Panc1 (cell line): ENCODE measurements at regions not wholly inside any gene's neighbourhood (a gene's known extent, or its start where the extent isn't known, plus 50 kb on each side); places are given as distances from the start of the nearest gene placed in this dataset.

Experiments used
- ATAC-seq: fragments of 200-7000 bp; cut with Tn5 transposase; 2 replicates; pipeline ENCODE4 v1.9.1; 2020; ENCODE audit warnings: mild to moderate bottlenecking, moderate library complexity
- BruUV-seq: library from RNA; stranded (reverse); fragments of 400-500 nt; replicated peaks from 2 replicates; lab custom pipeline; 2021; lab: Mats Ljungman, UMichigan
- CTCF ChIA-PET: fragments of 300-600 bp; sonication (Branson Sonifier 250); formaldehyde crosslinking; loops from one replicate; lab custom pipeline; 2022; ENCODE audit warnings: antibody characterized with exemption; lab: Charles Lee
- POLR2A ChIA-PET: fragments of 300-600 bp; sonication (Branson Sonifier 250); formaldehyde crosslinking; loops from one replicate; lab custom pipeline; 2022; ENCODE audit warnings: antibody characterized with exemption; lab: Charles Lee
- DNase-seq: peaks from one replicate; pipeline ENCODE4 v3.0.0-alpha.2; 2010; ENCODE audit warnings: low read depth, low spot score
- H3K27ac ChIP-seq: 2 replicates; pipeline ENCODE4 v1.5.1; 2011; ENCODE audit warnings: mild to moderate bottlenecking, low read length, inconsistent platforms
- H3K27me3 ChIP-seq: fragments of 200-500 bp; sonication (Bioruptor generic); 2 replicates; pipeline ENCODE4 v1.6.0; 2014; ENCODE audit warnings: low read length, inconsistent platforms; ENCODE audit not compliant: control insufficient read depth, insufficient read depth
- H3K36me3 ChIP-seq: fragments of 200-500 bp; sonication (Bioruptor generic); 2 replicates; pipeline ENCODE4 v1.5.1; 2014; ENCODE audit warnings: inconsistent platforms, mild to moderate bottlenecking, low read length, moderate library complexity; ENCODE audit not compliant: control insufficient read depth, insufficient read depth
- H3K4me1 ChIP-seq: 2 replicates; pipeline ENCODE4 v1.5.1; 2011; ENCODE audit warnings: inconsistent platforms, mild to moderate bottlenecking, low read length, moderate library complexity; ENCODE audit not compliant: control insufficient read depth, insufficient read depth
- H3K4me3 ChIP-seq, 2 experiments: 2 replicates each; pipeline ENCODE4 v1.5.1; 2011 to 2012; ENCODE audit warnings: low read depth in 2 of 2, low read length in 2 of 2, mild to moderate bottlenecking in 2 of 2, inconsistent platforms in 1 of 2, moderate library complexity in 1 of 2
- H3K9me3 ChIP-seq: fragments of 200-500 bp; sonication (Bioruptor generic); 2 replicates; pipeline ENCODE4 v1.5.1; 2014; ENCODE audit warnings: low read depth, mild to moderate bottlenecking, inconsistent platforms, low read length, moderate library complexity; ENCODE audit not compliant: control insufficient read depth, insufficient read depth
- POLR2AphosphoS5 ChIP-seq: IDR thresholded peaks from 2 replicates; pipeline ENCODE4 v1.6.1; 2012; ENCODE audit warnings: mild to moderate bottlenecking, low read depth, low read length, moderate library complexity
- SIN3A ChIP-seq: IDR thresholded peaks from 2 replicates; pipeline ENCODE4 v1.6.1; 2012; ENCODE audit warnings: low read depth, mild to moderate bottlenecking, low read length, moderate library complexity, borderline replicate concordance; ENCODE audit not compliant: insufficient read depth
- TCF7L2 ChIP-seq: IDR thresholded peaks from 2 replicates; pipeline ENCODE4 v1.6.1; 2011; ENCODE audit warnings: mild to moderate bottlenecking, low read depth, low read length, inconsistent platforms
- in situ Hi-C: cut with HindIII; loops from 2 replicates; pipeline ENCODE4 v1.10.0; 2016; ENCODE audit warnings: low sequenced_read_pairs, low pct_unique_long_range_greater_than_20kb
- intact Hi-C: fragments of 100-400 bp; cut with micrococcal nuclease; formaldehyde crosslinking; loops from one replicate; pipeline ENCODE4 v1.10.0; 2022; ENCODE audit not compliant: unreplicated experiment
- TF ChIP-seq, protein P1 (sequence below): fragments of 450-650 bp; IDR thresholded peaks from 2 replicates; pipeline ENCODE4 v1.5.1; 2017; ENCODE audit warnings: mild to moderate bottlenecking
- TF ChIP-seq, protein P2 (sequence below), 2 experiments: IDR thresholded peaks; 2 replicates each; pipeline ENCODE4 v1.6.1; 2011 to 2012; ENCODE audit warnings: low read depth in 2 of 2, control low read depth in 1 of 2, low read length in 1 of 2, mild to moderate bottlenecking in 1 of 2, moderate library complexity in 1 of 2; ENCODE audit not compliant: insufficient read depth in 1 of 2

DNA sequence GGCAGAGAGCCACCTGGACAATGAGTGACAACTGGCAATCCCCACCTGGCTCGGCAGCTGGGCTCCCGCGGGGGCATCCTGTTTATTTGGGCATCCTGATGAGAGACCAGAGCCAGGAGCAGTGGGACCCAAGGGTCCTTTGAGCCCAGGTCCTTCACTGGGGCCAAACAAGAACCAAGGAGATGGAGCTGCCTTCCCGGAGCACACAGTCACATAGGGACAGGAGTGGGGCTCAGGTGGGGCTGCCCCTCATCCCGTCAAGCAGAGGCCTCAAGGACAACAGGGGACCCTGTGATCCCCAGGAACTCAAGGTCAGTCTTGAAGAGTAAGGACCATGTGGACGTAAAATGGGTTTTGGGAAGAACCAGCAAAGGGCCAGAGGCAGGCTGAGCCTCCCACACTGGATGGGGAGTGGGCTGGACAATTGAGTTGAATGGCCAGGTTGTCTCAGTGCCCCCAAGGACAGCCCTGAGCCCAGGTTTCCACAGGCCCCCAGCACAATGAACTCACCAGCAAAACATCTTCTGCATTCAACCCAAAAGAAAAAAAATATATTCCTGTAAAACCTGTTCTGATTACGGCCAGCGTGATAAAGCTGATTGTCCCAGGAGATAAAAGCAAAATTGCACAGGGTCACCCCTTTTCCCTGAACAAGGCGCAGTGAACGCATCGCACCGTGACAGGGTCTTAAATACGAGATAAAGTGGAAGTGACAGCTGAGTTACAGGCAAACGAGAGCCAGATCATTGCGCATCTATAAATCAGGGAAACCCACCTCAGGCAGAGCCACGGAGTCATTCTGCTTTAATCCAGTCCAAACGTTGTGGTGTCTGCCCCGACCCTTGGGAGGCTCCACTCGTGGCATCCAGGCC, 86.2 kb downstream of the ANKRD60 start:
- Histone ChIP-seq H3K9me3 (no peaks in the 10 kb centered on the region), H3K36me3 (no peaks in the 10 kb centered on the region), H3K27ac (no peak overlapping the region), H3K27me3 (no peaks in the 10 kb centered on the region), H3K4me1 (no peaks in the 10 kb centered on the region), H3K4me3 (no peak overlapping the region)
- intact Hi-C loops, result no loop called here
- BruUV-seq, result no TSS peak
- ChIA-PET POLR2A (no interaction called here), CTCF (no interaction called here)
- TF ChIP-seq TCF7L2, result no peak
- no peak for TF ChIP-seq POLR2AphosphoS5
- no peak for TF ChIP-seq SIN3A
- TF ChIP-seq, protein P1, sequence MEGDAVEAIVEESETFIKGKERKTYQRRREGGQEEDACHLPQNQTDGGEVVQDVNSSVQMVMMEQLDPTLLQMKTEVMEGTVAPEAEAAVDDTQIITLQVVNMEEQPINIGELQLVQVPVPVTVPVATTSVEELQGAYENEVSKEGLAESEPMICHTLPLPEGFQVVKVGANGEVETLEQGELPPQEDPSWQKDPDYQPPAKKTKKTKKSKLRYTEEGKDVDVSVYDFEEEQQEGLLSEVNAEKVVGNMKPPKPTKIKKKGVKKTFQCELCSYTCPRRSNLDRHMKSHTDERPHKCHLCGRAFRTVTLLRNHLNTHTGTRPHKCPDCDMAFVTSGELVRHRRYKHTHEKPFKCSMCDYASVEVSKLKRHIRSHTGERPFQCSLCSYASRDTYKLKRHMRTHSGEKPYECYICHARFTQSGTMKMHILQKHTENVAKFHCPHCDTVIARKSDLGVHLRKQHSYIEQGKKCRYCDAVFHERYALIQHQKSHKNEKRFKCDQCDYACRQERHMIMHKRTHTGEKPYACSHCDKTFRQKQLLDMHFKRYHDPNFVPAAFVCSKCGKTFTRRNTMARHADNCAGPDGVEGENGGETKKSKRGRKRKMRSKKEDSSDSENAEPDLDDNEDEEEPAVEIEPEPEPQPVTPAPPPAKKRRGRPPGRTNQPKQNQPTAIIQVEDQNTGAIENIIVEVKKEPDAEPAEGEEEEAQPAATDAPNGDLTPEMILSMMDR, result no peak
- TF ChIP-seq, protein P2, sequence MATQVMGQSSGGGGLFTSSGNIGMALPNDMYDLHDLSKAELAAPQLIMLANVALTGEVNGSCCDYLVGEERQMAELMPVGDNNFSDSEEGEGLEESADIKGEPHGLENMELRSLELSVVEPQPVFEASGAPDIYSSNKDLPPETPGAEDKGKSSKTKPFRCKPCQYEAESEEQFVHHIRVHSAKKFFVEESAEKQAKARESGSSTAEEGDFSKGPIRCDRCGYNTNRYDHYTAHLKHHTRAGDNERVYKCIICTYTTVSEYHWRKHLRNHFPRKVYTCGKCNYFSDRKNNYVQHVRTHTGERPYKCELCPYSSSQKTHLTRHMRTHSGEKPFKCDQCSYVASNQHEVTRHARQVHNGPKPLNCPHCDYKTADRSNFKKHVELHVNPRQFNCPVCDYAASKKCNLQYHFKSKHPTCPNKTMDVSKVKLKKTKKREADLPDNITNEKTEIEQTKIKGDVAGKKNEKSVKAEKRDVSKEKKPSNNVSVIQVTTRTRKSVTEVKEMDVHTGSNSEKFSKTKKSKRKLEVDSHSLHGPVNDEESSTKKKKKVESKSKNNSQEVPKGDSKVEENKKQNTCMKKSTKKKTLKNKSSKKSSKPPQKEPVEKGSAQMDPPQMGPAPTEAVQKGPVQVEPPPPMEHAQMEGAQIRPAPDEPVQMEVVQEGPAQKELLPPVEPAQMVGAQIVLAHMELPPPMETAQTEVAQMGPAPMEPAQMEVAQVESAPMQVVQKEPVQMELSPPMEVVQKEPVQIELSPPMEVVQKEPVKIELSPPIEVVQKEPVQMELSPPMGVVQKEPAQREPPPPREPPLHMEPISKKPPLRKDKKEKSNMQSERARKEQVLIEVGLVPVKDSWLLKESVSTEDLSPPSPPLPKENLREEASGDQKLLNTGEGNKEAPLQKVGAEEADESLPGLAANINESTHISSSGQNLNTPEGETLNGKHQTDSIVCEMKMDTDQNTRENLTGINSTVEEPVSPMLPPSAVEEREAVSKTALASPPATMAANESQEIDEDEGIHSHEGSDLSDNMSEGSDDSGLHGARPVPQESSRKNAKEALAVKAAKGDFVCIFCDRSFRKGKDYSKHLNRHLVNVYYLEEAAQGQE (IDR thresholded peaks at IDR 0.05; ENCODE audit: insufficient read depth in 1 of 2, low read depth in 2 of 2, low read length in 1 of 2), result no peak
- in situ Hi-C loops, result no loop called here
- ATAC-seq (no peak), DNase-seq (no peak)

DNA sequence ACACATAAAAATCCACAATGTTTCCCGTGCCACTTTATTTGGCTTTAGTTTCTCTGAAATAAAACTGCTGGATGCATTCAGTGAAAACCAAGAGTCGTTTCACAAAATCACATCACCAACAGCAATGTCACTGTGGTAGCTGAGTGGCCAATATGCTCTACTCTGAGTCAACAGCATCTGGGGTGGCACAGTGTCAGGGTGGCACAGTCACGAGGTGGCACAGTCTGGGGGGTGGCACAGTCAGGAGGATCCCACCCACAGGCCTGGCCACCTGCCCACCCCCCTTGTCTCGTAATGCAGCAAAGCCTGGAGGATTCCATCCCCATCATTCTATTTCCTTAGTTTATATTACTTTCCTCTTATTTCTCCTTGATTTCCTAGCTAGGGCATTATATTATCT, 87.0 kb downstream of the ANKRD60 start:
- no peak overlapping the region for H3K27ac ChIP-seq
- ChIA-PET POLR2A (no interaction called here), CTCF (no interaction called here)
- no peaks in the 10 kb centered on the region for H3K9me3 ChIP-seq
- no peaks in the 10 kb centered on the region for H3K36me3 ChIP-seq
- H3K27me3 ChIP-seq, result no peaks in the 10 kb centered on the region
- TF ChIP-seq, protein P1, result no peak
- TF ChIP-seq, protein P2 (IDR thresholded peaks at IDR 0.05; ENCODE audit: insufficient read depth in 1 of 2, low read depth in 2 of 2, low read length in 1 of 2), result no peak
- TF ChIP-seq TCF7L2, result no peak
- no peak for TF ChIP-seq SIN3A
- TF ChIP-seq POLR2AphosphoS5, result no peak
- ATAC-seq, result no peak
- H3K4me3 ChIP-seq, result no peak overlapping the region
- in situ Hi-C loops, result no loop called here
- no peak for DNase-seq
- no TSS peak for BruUV-seq
- H3K4me1 ChIP-seq, result no peaks in the 10 kb centered on the region
- intact Hi-C loops, result no loop called here
